Uterus (tissue), 3 donors: ENCODE measurements at regions not wholly inside any gene's neighbourhood (a gene's known extent, or its start where the extent isn't known, plus 50 kb on each side); places are given as distances from the start of the nearest gene placed in this dataset.

Experiments
- DNase-seq, 2 donors: peaks; one replicate each; pipeline ENCODE4 v3.0.0-alpha.2; 2019 to 2020
- H3K27ac ChIP-seq, 2 donors: fragments of 200-600 bp; sonication (generic); 1 replicate in 1 of 2; 2 replicates in 1 of 2; pipeline ENCODE4 v1.5.1; 2016 to 2018
- H3K27me3 ChIP-seq, 2 donors: fragments of 200-600 bp; sonication (generic); one replicate each; pipeline ENCODE4 v1.5.1; 2018 to 2019; ENCODE audit warnings: control low read depth in 1 of 2
- H3K36me3 ChIP-seq, 2 donors: fragments of 200-600 bp; sonication (generic); one replicate each; pipeline ENCODE4 v1.5.1; 2019; ENCODE audit warnings: control low read depth in 1 of 2
- H3K4me1 ChIP-seq, 2 donors: fragments of 200-600 bp; sonication (generic); one replicate each; pipeline ENCODE4 v1.5.1; 2018 to 2019; ENCODE audit warnings: control low read depth in 1 of 2
- H3K4me3 ChIP-seq, 2 donors: fragments of 200-600 bp; sonication (generic); 1 replicate in 1 of 2; 2 replicates in 1 of 2; pipeline ENCODE4 v1.5.1; 2018 to 2019; ENCODE audit warnings: mild to moderate bottlenecking in 1 of 2
- H3K9me3 ChIP-seq, 2 donors: fragments of 200-600 bp; sonication (generic); one replicate each; pipeline ENCODE4 v1.5.1; 2019; ENCODE audit warnings: control low read depth in 1 of 2
- CTCF ChIP-seq, 4 experiments: fragments of 200-600 bp in 2 of 4; fragments of 450-650 bp in 2 of 4; sonication (generic) in 2 of 4; IDR thresholded peaks; one replicate each; pipeline ENCODE4 v1.5.1; 2016 to 2019; ENCODE audit warnings: antibody characterized with exemption in 4 of 4, mild to moderate bottlenecking in 2 of 4, moderate library complexity in 1 of 4
- POLR2A ChIP-seq, 2 donors: fragments of 450-650 bp; IDR thresholded peaks; one replicate each; pipeline ENCODE4 v1.6.1; 2016; ENCODE audit warnings: antibody characterized with exemption in 2 of 2, mild to moderate bottlenecking in 1 of 2, moderate library complexity in 1 of 2
- intact Hi-C: fragments of 100-400 bp; cut with DNase I; formaldehyde crosslinking; loops from one replicate; pipeline ENCODE4 v1.15.1; 2023; ENCODE audit warnings: low total_unique reads
- donor health status: DM: yes; HTN: yes; CAD: no.

GRCh38 chr1:209134001-209134400 is 449.5 kb upstream of the CAMK1G start:
- TF ChIP-seq POLR2A (IDR thresholded peaks at IDR 0.05) (no peak), CTCF (IDR thresholded peaks at IDR 0.05) (no peak)

DNA sequence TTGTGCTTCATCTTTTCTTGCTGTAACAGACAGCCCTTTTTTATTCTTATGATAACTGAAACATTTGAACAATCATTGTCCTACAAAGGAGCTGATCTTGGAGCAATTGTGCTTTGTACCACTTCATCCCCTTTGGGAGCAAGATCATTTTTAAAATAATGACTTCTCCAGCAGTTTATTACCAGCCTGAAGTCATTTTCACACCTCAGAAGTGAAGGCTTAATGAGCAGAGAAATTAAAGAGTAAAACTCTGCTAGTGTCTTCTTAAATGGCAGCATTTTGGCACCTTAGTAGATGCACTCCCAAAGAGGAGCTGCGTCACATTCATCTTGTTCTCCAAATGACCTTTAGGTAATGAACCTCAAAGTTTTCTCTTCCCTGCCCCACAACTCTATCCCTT is 439.6 kb upstream of the CAMK1G start:
- Histone ChIP-seq H3K4me1 (no peaks in the 10 kb centered on the region), H3K27ac (no peak overlapping the region), H3K9me3 (no peaks in the 10 kb centered on the region), H3K27me3 (no peaks in the 10 kb centered on the region), H3K4me3 (no peak overlapping the region), H3K36me3 (no peaks in the 10 kb centered on the region)
- TF ChIP-seq POLR2A (IDR thresholded peaks at IDR 0.05) = no peak
- no peak for TF ChIP-seq CTCF (IDR thresholded peaks at IDR 0.05)
- intact Hi-C loops = no loop called here
- DNase-seq = no peak

More at GRCh38 chr1:209134001-209134400, 449.5 kb upstream of the CAMK1G start:
- no peaks in the 10 kb centered on the region for H3K4me1 ChIP-seq
- H3K27me3 ChIP-seq = no peaks in the 10 kb centered on the region
- H3K36me3 ChIP-seq = no peaks in the 10 kb centered on the region
- H3K9me3 ChIP-seq = no peaks in the 10 kb centered on the region
- DNase-seq = no peak
- no peak overlapping the region for H3K27ac ChIP-seq
- intact Hi-C loops = no loop called here
- no peak overlapping the region for H3K4me3 ChIP-seq

DNA sequence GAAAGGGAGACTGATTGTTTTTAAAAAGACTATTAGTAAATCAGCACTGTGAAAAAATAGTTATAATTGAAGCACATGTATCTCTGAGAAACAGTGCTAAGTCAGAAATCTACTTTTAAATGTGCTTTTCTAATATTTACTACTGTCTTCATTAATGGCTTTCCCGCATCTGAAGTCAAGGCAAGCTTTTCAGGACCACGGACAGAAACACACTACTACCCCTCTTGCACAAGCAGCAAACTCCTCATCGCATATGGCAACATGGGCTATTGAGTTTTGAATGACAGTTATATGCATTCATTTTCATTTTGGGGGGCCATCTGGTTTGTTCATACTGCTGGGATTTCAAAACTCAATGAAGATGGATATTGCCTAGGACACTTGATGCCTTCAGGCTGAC is 433.4 kb upstream of the CAMK1G start:
- H3K27ac ChIP-seq = no peak overlapping the region
- no peaks in the 10 kb centered on the region for H3K4me1 ChIP-seq
- DNase-seq = no peak
- H3K36me3 ChIP-seq = no peaks in the 10 kb centered on the region
- no peaks in the 10 kb centered on the region for H3K9me3 ChIP-seq
- H3K4me3 ChIP-seq = no peak overlapping the region
- intact Hi-C loops = no loop called here
- TF ChIP-seq CTCF (IDR thresholded peaks at IDR 0.05) (no peak), POLR2A (IDR thresholded peaks at IDR 0.05) (no peak)
- peaks cover 0 to 2% of the 10 kb centered on the region in 2 donors for H3K27me3 ChIP-seq

DNA sequence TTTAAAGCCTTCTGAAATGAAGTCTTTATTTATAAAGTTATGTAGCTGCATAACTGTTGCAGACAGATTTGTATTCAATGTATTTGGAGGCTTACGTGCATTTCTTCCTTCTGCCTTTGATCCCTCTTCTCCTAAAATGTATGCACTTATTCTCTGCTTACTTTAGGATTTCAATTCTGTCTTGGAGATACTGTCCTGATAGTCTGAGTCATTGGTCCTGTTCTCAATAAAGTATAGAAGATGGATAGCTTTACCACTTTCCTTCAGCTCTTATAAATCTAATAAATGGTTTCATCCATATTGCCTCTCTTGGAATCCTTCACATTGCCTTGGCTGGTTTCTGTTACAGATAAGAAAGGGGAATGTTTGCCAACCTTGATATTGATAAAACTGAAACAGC is 430.1 kb upstream of the CAMK1G start:
- DNase-seq = no peak
- no peak overlapping the region for H3K4me3 ChIP-seq
- H3K36me3 ChIP-seq = no peaks in the 10 kb centered on the region
- no peak overlapping the region for H3K27ac ChIP-seq
- no peaks in the 10 kb centered on the region for H3K4me1 ChIP-seq
- no peaks in the 10 kb centered on the region for H3K9me3 ChIP-seq
- TF ChIP-seq CTCF (IDR thresholded peaks at IDR 0.05) = no peak
- TF ChIP-seq POLR2A (IDR thresholded peaks at IDR 0.05) = no peak
- intact Hi-C loops = no loop called here
- peaks cover 0 to 2% of the 10 kb centered on the region in 2 donors for H3K27me3 ChIP-seq

- no peaks in the 10 kb centered on the region for H3K36me3 ChIP-seq
- intact Hi-C loops = no loop called here
- no peaks in the 10 kb centered on the region for H3K27me3 ChIP-seq
- no peak for DNase-seq
- no peaks in the 10 kb centered on the region for H3K9me3 ChIP-seq
- H3K4me1 ChIP-seq = no peaks in the 10 kb centered on the region
- no peak overlapping the region for H3K4me3 ChIP-seq
- TF ChIP-seq POLR2A (IDR thresholded peaks at IDR 0.05) (no peak), CTCF (IDR thresholded peaks at IDR 0.05) (no peak)
- H3K27ac ChIP-seq = no peak overlapping the region
Observed at GRCh38 chr1:209154912-209155311, 428.6 kb upstream of the CAMK1G start.
